Right lobe of liver (tissue), 4 donors: ENCODE measurements at regions not wholly inside any gene's neighbourhood (a gene's known extent, or its start where the extent isn't known, plus 50 kb on each side); places are given as distances from the start of the nearest gene placed in this dataset.

Source experiments
- CTCF ChIP-seq, 4 donors: fragments of 200-600 bp in 3 of 4; fragments of 450-650 bp in 1 of 4; IDR thresholded peaks; one replicate each; pipeline versions ENCODE4 v1.5.1 to v1.8.0; 2016 to 2022; ENCODE audit warnings: antibody characterized with exemption in 4 of 4, mild to moderate bottlenecking in 2 of 4
- POLR2A ChIP-seq: fragments of 450-650 bp; IDR thresholded peaks from one replicate; pipeline ENCODE4 v1.6.1; 2017; ENCODE audit warnings: antibody characterized with exemption, mild to moderate bottlenecking
- donor health status: DM: no; HTN: no; CAD: no.
- donor health status: DM: no; HTN: no; CAD: no.
- donor health status: DM: no; HTN: yes; CAD: no.

DNA sequence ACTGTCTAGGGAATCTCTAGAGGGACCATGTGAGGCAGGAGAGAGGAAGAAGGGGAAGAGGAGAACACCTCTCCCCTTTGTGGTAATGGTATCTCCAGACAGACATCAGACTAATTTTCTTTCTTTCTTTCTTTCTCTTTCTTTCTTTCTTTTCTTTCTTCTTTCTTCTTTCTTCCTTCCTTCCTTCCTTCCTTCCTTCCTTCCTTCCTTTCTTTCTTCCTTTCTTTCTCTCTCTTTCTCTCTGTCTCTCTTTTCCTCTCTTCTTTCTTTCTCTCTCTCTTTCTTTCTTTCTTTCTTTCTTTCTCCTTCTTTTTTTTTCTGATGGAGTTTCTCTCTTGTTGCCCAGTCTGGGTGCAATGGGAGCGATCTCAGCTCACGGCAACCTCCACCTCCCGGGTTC, 73.2 kb upstream of the PAX2 start:
- TF ChIP-seq CTCF (IDR thresholded peaks at IDR 0.05): no peak
- TF ChIP-seq POLR2A: no peak
